Cardiac muscle cell (in vitro differentiated cells and primary cell): ENCODE measurements at regions not wholly inside any gene's neighbourhood (a gene's known extent, or its start where the extent isn't known, plus 50 kb on each side); places are given as distances from the start of the nearest gene placed in this dataset.

Experiments used
- DNase-seq, 2 donors: peaks; one replicate each; pipeline versions ENCODE4 v3.0.0 to v3.0.0-alpha.2; 2010 to 2017; ENCODE audit warnings: low read depth in 1 of 2, low spot score in 1 of 2
- H3K27ac ChIP-seq: fragments of 200-600 bp; sonication (generic); 2 replicates; pipeline ENCODE4 v1.5.1; 2016
- H3K27me3 ChIP-seq: fragments of 200-600 bp; sonication (generic); 2 replicates; pipeline ENCODE4 v1.6.0; 2016; ENCODE audit warnings: control low read depth
- H3K36me3 ChIP-seq: fragments of 200-600 bp; sonication (generic); 2 replicates; pipeline ENCODE4 v1.5.1; 2016; ENCODE audit warnings: control low read depth
- H3K4me1 ChIP-seq: fragments of 200-600 bp; sonication (generic); 2 replicates; pipeline ENCODE4 v1.8.1; 2017; ENCODE audit warnings: low read depth, mild to moderate bottlenecking, mixed run types
- H3K4me3 ChIP-seq: fragments of 200-600 bp; sonication (generic); 2 replicates; pipeline ENCODE4 v1.5.1; 2016; ENCODE audit warnings: mild to moderate bottlenecking
- H3K9me3 ChIP-seq: fragments of 200-600 bp; sonication (generic); 2 replicates; pipeline ENCODE4 v1.5.1; 2017; ENCODE audit warnings: low read depth, mild to moderate bottlenecking, control low read depth
- CTCF ChIP-seq: IDR thresholded peaks from 2 replicates; pipeline ENCODE4 v1.5.1; 2012; ENCODE audit warnings: low read depth, mild to moderate bottlenecking, low read length

DNA sequence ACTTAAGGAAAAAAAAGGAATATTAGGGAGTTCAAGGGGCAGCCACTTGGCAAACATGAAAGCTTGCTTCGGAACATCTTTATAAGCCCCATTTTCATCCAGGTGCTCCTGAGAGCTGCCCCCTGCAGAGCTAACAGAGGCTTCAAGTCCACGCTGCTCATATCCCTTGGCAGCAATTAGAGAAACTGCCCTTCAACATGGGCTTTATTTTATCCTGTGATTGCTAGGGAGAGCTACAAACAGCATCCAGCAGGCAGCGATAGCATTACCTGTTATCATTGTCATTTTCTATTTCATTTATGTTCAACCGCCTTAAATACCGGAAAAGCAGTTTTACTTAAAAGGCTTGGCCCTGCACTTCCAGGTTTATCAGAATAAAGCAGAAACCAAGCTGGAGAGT, 68.4 kb upstream of the MCTP2 start:
- peaks cover 4% of the 10 kb centered on the region for H3K27me3 ChIP-seq
- no peaks in the 10 kb centered on the region for H3K36me3 ChIP-seq
- no peak for DNase-seq
- no peak overlapping the region for H3K27ac ChIP-seq
- no peak for TF ChIP-seq CTCF
- no peaks in the 10 kb centered on the region for H3K9me3 ChIP-seq
- no peak overlapping the region for H3K4me3 ChIP-seq
- no peaks in the 10 kb centered on the region for H3K4me1 ChIP-seq

GRCh38 chr15:94154255-94154654, 77.1 kb upstream of the MCTP2 start:
- Histone ChIP-seq H3K27ac (no peak overlapping the region), H3K9me3 (no peaks in the 10 kb centered on the region), H3K36me3 (no peaks in the 10 kb centered on the region), H3K4me1 (no peaks in the 10 kb centered on the region), H3K4me3 (no peak overlapping the region), H3K27me3 (no peaks in the 10 kb centered on the region)
- DNase-seq: no peak
- no peak for TF ChIP-seq CTCF

DNA sequence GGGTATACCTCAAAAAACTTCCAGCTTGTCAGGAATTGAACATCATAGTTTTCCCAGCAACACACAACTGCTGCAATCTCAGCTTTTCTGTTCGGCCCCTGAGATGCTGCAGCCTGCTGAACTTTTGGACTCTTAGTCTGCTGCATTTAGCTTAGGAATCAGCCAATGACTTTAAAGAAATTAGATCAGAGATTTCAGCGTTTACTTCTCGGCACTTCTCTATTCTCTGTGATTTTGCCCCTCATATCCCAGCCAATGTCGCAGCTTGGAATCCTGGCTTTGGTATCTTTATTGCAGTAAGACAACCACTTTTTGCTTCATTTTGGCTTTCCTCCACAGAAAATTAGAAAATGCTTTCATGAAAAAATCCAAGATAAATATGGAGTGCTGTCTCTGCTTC, 86.3 kb upstream of the MCTP2 start:
- Histone ChIP-seq H3K4me1 (no peaks in the 10 kb centered on the region), H3K27ac (no peak overlapping the region), H3K27me3 (no peaks in the 10 kb centered on the region), H3K4me3 (no peak overlapping the region), H3K36me3 (no peaks in the 10 kb centered on the region), H3K9me3 (no peaks in the 10 kb centered on the region)
- no peak for TF ChIP-seq CTCF
- no peak for DNase-seq

DNA sequence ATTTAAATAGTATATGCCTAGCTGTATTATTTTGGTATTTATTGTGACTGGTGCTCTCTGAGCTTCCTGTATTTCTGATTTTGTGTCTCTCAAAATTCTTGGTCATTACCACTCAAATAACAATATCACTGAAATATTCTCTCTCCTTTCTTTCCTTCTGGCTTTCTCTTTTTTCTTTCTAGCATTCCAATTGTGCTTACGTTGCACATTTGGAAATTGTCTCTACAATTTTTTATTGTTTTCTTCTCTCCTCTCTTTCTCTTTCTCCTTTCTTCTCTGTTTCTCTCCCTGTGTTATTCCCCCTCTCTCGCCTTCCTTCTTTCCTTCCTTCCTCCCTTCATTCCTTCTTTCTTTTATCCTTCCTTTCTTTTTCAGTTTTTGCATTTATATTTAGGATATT, 89.6 kb upstream of the MCTP2 start:
- no peak overlapping the region for H3K27ac ChIP-seq
- no peak for DNase-seq
- H3K36me3 ChIP-seq: no peaks in the 10 kb centered on the region
- H3K27me3 ChIP-seq: peaks cover 17% of the 10 kb centered on the region
- no peaks in the 10 kb centered on the region for H3K4me1 ChIP-seq
- no peaks in the 10 kb centered on the region for H3K9me3 ChIP-seq
- H3K4me3 ChIP-seq: no peak overlapping the region
- TF ChIP-seq CTCF: no peak

- no peaks in the 10 kb centered on the region for H3K36me3 ChIP-seq
- DNase-seq: no peak
- TF ChIP-seq CTCF: no peak
Measured at GRCh38 chr15:94135486-94136147, 95.7 kb upstream of the MCTP2 start.

More at GRCh38 chr15:94135486-94136147, 95.7 kb upstream of the MCTP2 start:
- no peak overlapping the region for H3K27ac ChIP-seq
- peaks cover 25% of the 10 kb centered on the region for H3K27me3 ChIP-seq
- no peaks in the 10 kb centered on the region for H3K9me3 ChIP-seq
- H3K4me1 ChIP-seq: peaks cover 3% of the 10 kb centered on the region
- no peak overlapping the region for H3K4me3 ChIP-seq
